ENCODE measurements at regions not wholly inside any gene's neighbourhood (a gene's known extent, or its start where the extent isn't known, plus 50 kb on each side); places are given as distances from the start of the nearest gene placed in this dataset.

- WGBS, 2 experiments (ENCODE audit: extremely low coverage in 1 of 2, insufficient coverage in 1 of 2, insufficient read length in 1 of 2, insufficient replicate concordance in 2 of 2, low coverage in 1 of 2, low lambda C conversion rate in 2 of 2, missing lambda C conversion rate in 1 of 2) = 83% methylated on average over 6 of the region's 6 CpGs; no CpG with 5 or more reads in 1 of the 2 experiments
- POLR2A ChIA-PET (ENCODE audit: partially characterized antibody) = interaction anchor here (1.0 kb wide), 1 partner anchor 9 kb away, joined by 3 read pairs; no protein-coding TSS in a partner anchor
- H3K27me3 ChIP-seq (replicated peaks in 1 of 4; ENCODE audit: control insufficient read depth in 3 of 4, extremely low read depth in 1 of 4, insufficient read depth in 3 of 4, low read length in 3 of 4) = no peaks in the 10 kb centered on the region
These were observed 67.7 kb upstream of the NSMCE3 start for GRCh38 chr15:29337156-29337959.

More at GRCh38 chr15:29337156-29337959, 67.7 kb upstream of the NSMCE3 start:
- Histone ChIP-seq H4K8ac (ENCODE audit: extremely low read depth, insufficient read depth, low read length) (no peak overlapping the region), H3K79me1 (ENCODE audit: low read depth, low read length) (no peaks in the 10 kb centered on the region), H4K5ac (ENCODE audit: insufficient read length, low read depth, low read length) (no peak overlapping the region), H2AFZ (ENCODE audit: low read length) (no peak overlapping the region), H3K4me1 (replicated peaks in 1 of 4; ENCODE audit: control insufficient read depth in 3 of 4, insufficient read depth in 4 of 4, low read length in 3 of 4) (peaks cover 0 to 5% (median 4%) of the 10 kb centered on the region in 4 experiments; a peak in 5 of 7 replicates), H3K9me3 (ENCODE audit: insufficient read depth in 2 of 2, low read depth in 1 of 2, low read length in 1 of 2) (no peaks in the 10 kb centered on the region), H4K91ac (replicated peaks; ENCODE audit: insufficient read length, low read length) (no peak overlapping the region), H4K20me1 (replicated peaks in 1 of 2; ENCODE audit: control insufficient read depth in 1 of 2, insufficient read depth in 2 of 2, low read length in 2 of 2) (no peaks in the 10 kb centered on the region), H2BK20ac (ENCODE audit: low read length) (no peak overlapping the region), H2AK5ac (ENCODE audit: low read depth, low read length) (no peak overlapping the region), H3K9ac (replicated peaks in 1 of 4; ENCODE audit: extremely low read depth in 1 of 4, low read depth in 3 of 4, low read length in 3 of 4) (no peak overlapping the region), H3K4ac (replicated peaks; ENCODE audit: insufficient read length, low read depth, low read length) (no peak overlapping the region), H3K4me3 (ENCODE audit: extremely low read depth in 1 of 4, insufficient read depth in 2 of 4, low read depth in 3 of 4, low read length in 4 of 4) (no peak overlapping the region), H3K79me2 (ENCODE audit: control insufficient read depth in 1 of 2, insufficient read depth in 2 of 2, low read length in 2 of 2) (no peaks in the 10 kb centered on the region), H2BK5ac (ENCODE audit: low read depth, low read length) (no peak overlapping the region), H3K4me2 (ENCODE audit: insufficient read depth in 1 of 2, low read depth in 2 of 2, low read length in 2 of 2) (no peak overlapping the region), H3K27ac (ENCODE audit: low read depth, low read length) (no peak overlapping the region), H3K56ac (replicated peaks; ENCODE audit: insufficient read length, low read depth, low read length) (no peak overlapping the region), H2BK15ac (ENCODE audit: low read length) (no peak overlapping the region), H3K14ac (ENCODE audit: insufficient read length) (no peak overlapping the region), H3K36me3 (ENCODE audit: control insufficient read depth in 2 of 4, insufficient read depth in 4 of 4, low read length in 3 of 4) (no peaks in the 10 kb centered on the region), H2BK12ac (ENCODE audit: low read depth, low read length) (no peak overlapping the region), H2BK120ac (replicated peaks; ENCODE audit: low read depth, low read length) (no peak overlapping the region), H3K23ac (ENCODE audit: insufficient read length) (no peak overlapping the region), H3K18ac (ENCODE audit: extremely low read depth, low read length) (no peak overlapping the region), H3K23me2 (ENCODE audit: low read depth, low read length) (no peaks in the 10 kb centered on the region)
- CTCF ChIA-PET (ENCODE audit: partially characterized antibody) = interaction anchor here (0.6 kb wide), 1 partner anchor 14 kb away, joined by 3 read pairs; no protein-coding TSS in a partner anchor
- DNase-seq (ENCODE audit: low read depth in 1 of 2, low spot score in 2 of 2) (no peak), FAIRE-seq (no peak)
- no peak for TF ChIP-seq BCL11A (IDR thresholded peaks at IDR 0.05; ENCODE audit: low read depth in 2 of 2, low read length in 2 of 2)

All from H1 (cell line).